ENCODE measurements at regions not wholly inside any gene's neighbourhood (a gene's known extent, or its start where the extent isn't known, plus 50 kb on each side); places are given as distances from the start of the nearest gene placed in this dataset.
A peak's percentile ranks its signal among the peaks of the same experiment; 100 is the strongest.

DNA sequence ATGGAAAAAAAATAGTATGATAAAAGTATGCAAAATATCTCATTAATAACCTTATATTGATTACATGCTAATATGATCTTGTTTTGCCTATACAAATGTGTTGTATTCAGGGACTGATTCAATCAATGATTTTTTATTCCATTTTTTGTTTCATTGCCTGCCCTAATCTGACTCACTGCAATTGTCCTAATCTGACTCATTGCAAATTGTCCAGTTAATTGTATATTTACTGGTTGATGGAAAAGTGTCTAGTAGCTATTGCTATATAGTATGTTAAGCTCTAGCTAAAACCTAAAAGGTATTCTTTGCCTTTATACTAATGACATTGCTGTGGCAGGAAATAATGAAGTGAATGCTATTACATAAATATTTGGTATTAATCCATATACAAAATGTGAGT is 728.9 kb upstream of the ZP4 start:
- Histone ChIP-seq H3K4me1 (replicated peaks; ENCODE audit: insufficient read depth) (no peaks in the 10 kb centered on the region), H3K36me3 (ENCODE audit: low read depth) (no peaks in the 10 kb centered on the region), H3K27me3 (ENCODE audit: insufficient read depth, low read depth) (no peaks in the 10 kb centered on the region), H3K79me2 (ENCODE audit: low read depth) (no peaks in the 10 kb centered on the region), H4K20me1 (ENCODE audit: insufficient read depth) (no peaks in the 10 kb centered on the region), H3K9me3 (ENCODE audit: insufficient read depth, low read depth) (no peaks in the 10 kb centered on the region), H3K9me2 (ENCODE audit: insufficient read depth) (no peaks in the 10 kb centered on the region), H3K4me3 (no peak overlapping the region), H2AFZ (no peak overlapping the region), H3F3A (ENCODE audit: insufficient read depth, low read depth) (no peaks in the 10 kb centered on the region), H3K4me2 (no peak overlapping the region), H3K27ac (no peak overlapping the region)
- no peak for TF ChIP-seq EZH2 (IDR thresholded peaks at IDR 0.05; ENCODE audit: low read depth)
- TF ChIP-seq, protein P1, sequence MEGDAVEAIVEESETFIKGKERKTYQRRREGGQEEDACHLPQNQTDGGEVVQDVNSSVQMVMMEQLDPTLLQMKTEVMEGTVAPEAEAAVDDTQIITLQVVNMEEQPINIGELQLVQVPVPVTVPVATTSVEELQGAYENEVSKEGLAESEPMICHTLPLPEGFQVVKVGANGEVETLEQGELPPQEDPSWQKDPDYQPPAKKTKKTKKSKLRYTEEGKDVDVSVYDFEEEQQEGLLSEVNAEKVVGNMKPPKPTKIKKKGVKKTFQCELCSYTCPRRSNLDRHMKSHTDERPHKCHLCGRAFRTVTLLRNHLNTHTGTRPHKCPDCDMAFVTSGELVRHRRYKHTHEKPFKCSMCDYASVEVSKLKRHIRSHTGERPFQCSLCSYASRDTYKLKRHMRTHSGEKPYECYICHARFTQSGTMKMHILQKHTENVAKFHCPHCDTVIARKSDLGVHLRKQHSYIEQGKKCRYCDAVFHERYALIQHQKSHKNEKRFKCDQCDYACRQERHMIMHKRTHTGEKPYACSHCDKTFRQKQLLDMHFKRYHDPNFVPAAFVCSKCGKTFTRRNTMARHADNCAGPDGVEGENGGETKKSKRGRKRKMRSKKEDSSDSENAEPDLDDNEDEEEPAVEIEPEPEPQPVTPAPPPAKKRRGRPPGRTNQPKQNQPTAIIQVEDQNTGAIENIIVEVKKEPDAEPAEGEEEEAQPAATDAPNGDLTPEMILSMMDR (conservative IDR thresholded peaks at IDR 0.05), result no peak
- no TSS peak for BruUV-seq (replicated peaks)
- CTCF ChIA-PET, result no interaction called here
- DNase-seq, result no peak
- intact Hi-C loops (cut with micrococcal nuclease; ENCODE audit: unreplicated experiment), result no loop called here
- POLR2A ChIA-PET (ENCODE audit: unreplicated experiment), result no interaction called here

DNA sequence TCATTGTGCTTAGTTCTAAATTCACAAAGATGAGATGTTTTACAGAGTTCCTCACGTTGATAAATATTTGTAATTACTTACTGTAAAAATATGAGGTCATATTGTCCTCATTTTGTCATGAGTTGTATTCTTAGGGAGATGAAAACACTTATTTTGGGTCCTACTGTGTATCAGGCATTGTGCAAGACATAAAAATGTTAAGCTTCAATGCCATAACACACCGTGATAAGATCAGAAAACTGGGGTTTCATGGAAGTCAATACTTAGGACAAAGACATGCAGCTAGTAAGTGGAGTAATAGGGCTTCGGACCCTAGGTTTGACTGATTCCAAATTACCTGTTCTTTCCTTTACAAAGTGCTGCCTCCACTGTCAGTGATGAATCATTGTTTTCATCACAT is 720.7 kb upstream of the ZP4 start:
- no peak overlapping the region for H3K27ac ChIP-seq
- intact Hi-C loops (cut with micrococcal nuclease; ENCODE audit: unreplicated experiment), result no loop called here

DNA sequence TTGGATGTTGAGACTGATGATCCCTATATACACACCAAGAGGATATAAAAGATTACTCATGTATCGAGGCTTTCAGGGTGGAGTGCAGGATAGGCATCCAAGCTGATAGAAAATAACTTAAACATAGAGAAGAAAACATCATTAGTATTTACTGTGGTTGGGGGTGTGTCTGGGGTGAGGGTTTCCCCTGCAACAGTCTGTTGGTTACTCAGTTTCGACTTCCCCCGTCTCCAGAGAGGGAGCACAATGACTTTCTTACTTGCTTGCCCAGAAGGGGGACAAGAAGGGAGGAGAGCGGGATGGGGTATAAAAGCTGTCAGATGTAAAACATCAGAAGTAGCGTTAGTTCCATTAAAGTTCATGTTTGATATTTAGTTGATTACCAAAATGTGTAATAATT is 717.4 kb upstream of the ZP4 start:
- Histone ChIP-seq H3K79me2 (ENCODE audit: low read depth) (no peaks in the 10 kb centered on the region), H3K4me3 (no peak overlapping the region), H4K20me1 (ENCODE audit: insufficient read depth) (no peaks in the 10 kb centered on the region), H2AFZ (no peak overlapping the region), H3F3A (ENCODE audit: insufficient read depth, low read depth) (no peaks in the 10 kb centered on the region; the same call in 1 of the 2 replicates), H3K4me2 (no peak overlapping the region), H3K9me3 (ENCODE audit: insufficient read depth, low read depth) (peaks cover 4% of the 10 kb centered on the region; the same call in 1 of the 2 replicates), H3K36me3 (ENCODE audit: low read depth) (no peaks in the 10 kb centered on the region), H3K27ac (no peak overlapping the region), H3K27me3 (ENCODE audit: insufficient read depth, low read depth) (no peaks in the 10 kb centered on the region), H3K4me1 (replicated peaks; ENCODE audit: insufficient read depth) (no peaks in the 10 kb centered on the region; the same call in 1 of the 2 replicates), H3K9me2 (ENCODE audit: insufficient read depth) (no peaks in the 10 kb centered on the region; the same call in 1 of the 2 replicates)
- POLR2A ChIA-PET (ENCODE audit: unreplicated experiment), result no interaction called here
- TF ChIP-seq EZH2 (IDR thresholded peaks at IDR 0.05; ENCODE audit: low read depth), result no peak
- TF ChIP-seq, protein P1 (conservative IDR thresholded peaks at IDR 0.05), result no peak
- BruUV-seq (replicated peaks), result no TSS peak
- DNase-seq, result no peak
- CTCF ChIA-PET, result interaction anchor here (0.6 kb wide), 1 partner anchor 128 kb away, joined by 3 read pairs; no protein-coding TSS in a partner anchor
- intact Hi-C loops (cut with micrococcal nuclease; ENCODE audit: unreplicated experiment), result no loop called here

More for the DNA sequence above, 720.7 kb upstream of the ZP4 start:
- Histone ChIP-seq H3K4me1 (replicated peaks; ENCODE audit: insufficient read depth) (no peaks in the 10 kb centered on the region; the same call in 1 of the 2 replicates), H3K9me3 (ENCODE audit: insufficient read depth, low read depth) (no peaks in the 10 kb centered on the region), H2AFZ (peak overlapping the region; percentile 24; the same call in 1 of the 2 replicates), H3K4me3 (no peak overlapping the region), H3F3A (ENCODE audit: insufficient read depth, low read depth) (no peaks in the 10 kb centered on the region), H3K27me3 (ENCODE audit: insufficient read depth, low read depth) (no peaks in the 10 kb centered on the region), H3K9me2 (ENCODE audit: insufficient read depth) (0 out of 2 replicates have a peak, but pooled peaks cover 4% of the 10 kb centered on the region), H3K4me2 (no peak overlapping the region), H3K36me3 (ENCODE audit: low read depth) (no peaks in the 10 kb centered on the region), H3K79me2 (ENCODE audit: low read depth) (no peaks in the 10 kb centered on the region), H4K20me1 (ENCODE audit: insufficient read depth) (no peaks in the 10 kb centered on the region)
- BruUV-seq (replicated peaks), result no TSS peak
- ChIA-PET POLR2A (ENCODE audit: unreplicated experiment) (no interaction called here), CTCF (no interaction called here)
- TF ChIP-seq, protein P1 (conservative IDR thresholded peaks at IDR 0.05), result no peak
- DNase-seq, result no peak
